A673 (cell line): ENCODE measurements at regions not wholly inside any gene's neighbourhood (a gene's known extent, or its start where the extent isn't known, plus 50 kb on each side); places are given as distances from the start of the nearest gene placed in this dataset.

Source experiments
- BruUV-seq: library from RNA; stranded (reverse); fragments of 400-500 nt; replicated peaks from 2 replicates; lab custom pipeline; 2021; lab: Mats Ljungman, UMichigan
- CTCF ChIA-PET: fragments of 300-600 bp; sonication (Branson Sonifier 250); formaldehyde crosslinking; loops from one replicate; lab custom pipeline; 2022; ENCODE audit warnings: antibody characterized with exemption; lab: Charles Lee
- POLR2A ChIA-PET: fragments of 300-600 bp; sonication (Branson Sonifier 250); formaldehyde crosslinking; loops from one replicate; lab custom pipeline; 2022; ENCODE audit warnings: antibody characterized with exemption; ENCODE audit not compliant: low non-redundant PET; lab: Charles Lee
- DNase-seq: peaks from one replicate; pipeline ENCODE4 v3.0.0-alpha.2; 2015; ENCODE audit warnings: low spot score
- H3K27ac ChIP-seq: fragments of 200-600 bp; sonication (generic); 2 replicates; pipeline ENCODE4 v1.5.1; 2016; ENCODE audit warnings: mixed run types, low read depth, mild to moderate bottlenecking, mixed read lengths, antibody characterized with exemption, low read length; ENCODE audit not compliant: poor library complexity, severe bottlenecking
- H3K27me3 ChIP-seq: fragments of 200-600 bp; sonication (generic); replicated peaks from 2 replicates; pipeline ENCODE4 v1.6.1; 2017; ENCODE audit warnings: mixed run types, low read depth, mild to moderate bottlenecking, mixed read lengths, antibody characterized with exemption, low read length; ENCODE audit not compliant: insufficient read depth, poor library complexity
- H3K36me3 ChIP-seq: fragments of 200-600 bp; sonication (generic); 2 replicates; pipeline ENCODE4 v1.6.1; 2016; ENCODE audit warnings: mixed run types, mild to moderate bottlenecking, mixed read lengths, antibody characterized with exemption, low read length; ENCODE audit not compliant: insufficient read depth, poor library complexity, severe bottlenecking
- H3K4me1 ChIP-seq: fragments of 200-600 bp; sonication (generic); 2 replicates; pipeline ENCODE4 v1.6.1; 2017; ENCODE audit warnings: mixed run types, mild to moderate bottlenecking, mixed read lengths, antibody characterized with exemption, low read length; ENCODE audit not compliant: insufficient read depth, poor library complexity, severe bottlenecking
- H3K4me3 ChIP-seq: fragments of 200-600 bp; sonication (generic); 2 replicates; pipeline ENCODE4 v1.5.1; 2016; ENCODE audit warnings: low read depth, mixed run types, mild to moderate bottlenecking, mixed read lengths, low read length; ENCODE audit not compliant: poor library complexity, severe bottlenecking
- H3K9me3 ChIP-seq: fragments of 200-600 bp; sonication (generic); 2 replicates; pipeline ENCODE4 v1.6.1; 2016; ENCODE audit warnings: mixed run types, low read depth, mild to moderate bottlenecking, mixed read lengths, antibody characterized with exemption, low read length; ENCODE audit not compliant: poor library complexity, severe bottlenecking
- CTCF ChIP-seq: fragments of 300-800, 200-600 bp; sonication (generic); conservative IDR thresholded peaks from 2 replicates; pipeline ENCODE4 v1.5.1; 2017; ENCODE audit warnings: low read depth, mild to moderate bottlenecking, antibody characterized with exemption, low read length, moderate library complexity, mixed read lengths
- EZH2 ChIP-seq: fragments of 200-600 bp; sonication (generic); IDR thresholded peaks from 2 replicates; pipeline ENCODE4 v1.6.1; 2017; ENCODE audit warnings: borderline replicate concordance, low read depth, mild to moderate bottlenecking, mixed read lengths, antibody characterized with exemption, low read length; ENCODE audit not compliant: poor library complexity, severe bottlenecking
- intact Hi-C: fragments of 100-400 bp; cut with micrococcal nuclease; formaldehyde crosslinking; loops from one replicate; pipeline ENCODE4 v1.10.0; 2022; ENCODE audit not compliant: unreplicated experiment

GRCh38 chr5:130290219-130290618, 386.0 kb downstream of the CHSY3 start:
- Histone ChIP-seq H3K36me3 (no peaks in the 10 kb centered on the region), H3K27ac (no peak overlapping the region), H3K27me3 (no peaks in the 10 kb centered on the region), H3K9me3 (no peaks in the 10 kb centered on the region), H3K4me1 (no peaks in the 10 kb centered on the region), H3K4me3 (no peak overlapping the region)
- DNase-seq = no peak
- CTCF ChIA-PET = no interaction called here
- TF ChIP-seq CTCF (no peak), EZH2 (no peak)
- intact Hi-C loops = no loop called here
- POLR2A ChIA-PET = no interaction called here
- BruUV-seq = no TSS peak

- Histone ChIP-seq H3K27ac (no peak overlapping the region), H3K4me3 (no peak overlapping the region), H3K27me3 (no peaks in the 10 kb centered on the region), H3K36me3 (no peaks in the 10 kb centered on the region), H3K9me3 (no peaks in the 10 kb centered on the region), H3K4me1 (no peaks in the 10 kb centered on the region)
- no peak for DNase-seq
- ChIA-PET POLR2A (no interaction called here), CTCF (no interaction called here)
- no TSS peak for BruUV-seq
- intact Hi-C loops = no loop called here
- TF ChIP-seq CTCF (no peak), EZH2 (no peak)
Measured at GRCh38 chr5:130289132-130290088, 385.1 kb downstream of the CHSY3 start.

GRCh38 chr5:130287438-130287837, 383.2 kb downstream of the CHSY3 start:
- ChIA-PET CTCF (no interaction called here), POLR2A (no interaction called here)
- no peaks in the 10 kb centered on the region for H3K27me3 ChIP-seq
- no peaks in the 10 kb centered on the region for H3K9me3 ChIP-seq
- no peak for DNase-seq
- no peaks in the 10 kb centered on the region for H3K36me3 ChIP-seq
- H3K27ac ChIP-seq = no peak overlapping the region
- no peak overlapping the region for H3K4me3 ChIP-seq
- TF ChIP-seq CTCF (no peak), EZH2 (no peak)
- no peaks in the 10 kb centered on the region for H3K4me1 ChIP-seq
- intact Hi-C loops = no loop called here
- no TSS peak for BruUV-seq
